Hepatocyte (in vitro differentiated cells): ENCODE measurements at regions not wholly inside any gene's neighbourhood (a gene's known extent, or its start where the extent isn't known, plus 50 kb on each side); places are given as distances from the start of the nearest gene placed in this dataset.

ENCODE experiments used
- DNase-seq: peaks from one replicate; pipeline ENCODE4 v3.0.0-alpha.2; 2016; ENCODE audit warnings: low spot score
- H2AFZ ChIP-seq: fragments of 200-600 bp; sonication (generic); 2 replicates; pipeline ENCODE4 v1.6.0; 2016; ENCODE audit warnings: antibody characterized with exemption, mild to moderate bottlenecking
- H3K27ac ChIP-seq: fragments of 200-600 bp; sonication (generic); 2 replicates; pipeline ENCODE4 v1.5.1; 2016; ENCODE audit warnings: mild to moderate bottlenecking
- H3K27me3 ChIP-seq: fragments of 200-600 bp; sonication (generic); 2 replicates; pipeline ENCODE4 v1.6.1; 2016
- H3K36me3 ChIP-seq: fragments of 200-600 bp; sonication (generic); replicated peaks from 2 replicates; pipeline ENCODE4 v1.5.1; 2016; ENCODE audit warnings: low read depth; ENCODE audit not compliant: insufficient read depth
- H3K4me1 ChIP-seq: fragments of 200-600 bp; sonication (generic); 2 replicates; pipeline ENCODE4 v1.5.1; 2016; ENCODE audit warnings: mild to moderate bottlenecking, moderate library complexity; ENCODE audit not compliant: insufficient read depth
- H3K4me2 ChIP-seq: fragments of 200-600 bp; sonication (generic); 2 replicates; pipeline ENCODE4 v1.6.0; 2016
- H3K4me3 ChIP-seq: fragments of 200-600 bp; sonication (generic); 2 replicates; pipeline ENCODE4 v1.5.1; 2016; ENCODE audit warnings: mild to moderate bottlenecking
- H3K79me2 ChIP-seq: fragments of 200-600 bp; sonication (generic); 2 replicates; pipeline ENCODE4 v1.6.0; 2017; ENCODE audit warnings: mild to moderate bottlenecking
- H3K9me2 ChIP-seq: fragments of 200-600 bp; sonication (generic); replicated peaks from 2 replicates; pipeline ENCODE4 v1.6.0; 2017; ENCODE audit warnings: mild to moderate bottlenecking; ENCODE audit not compliant: insufficient read depth
- H3K9me3 ChIP-seq: fragments of 200-600 bp; sonication (generic); 2 replicates; pipeline ENCODE4 v1.5.1; 2016; ENCODE audit warnings: low read depth, mild to moderate bottlenecking
- H4K20me1 ChIP-seq: fragments of 200-600 bp; sonication (generic); 2 replicates; pipeline ENCODE4 v1.6.0; 2016; ENCODE audit warnings: mild to moderate bottlenecking; ENCODE audit not compliant: insufficient read depth, poor library complexity, severe bottlenecking
- CTCF ChIP-seq: fragments of 200-600 bp; sonication (generic); IDR thresholded peaks from 2 replicates; pipeline ENCODE4 v1.5.1; 2016; ENCODE audit warnings: antibody characterized with exemption, mild to moderate bottlenecking; ENCODE audit not compliant: poor library complexity
- EZH2 ChIP-seq: fragments of 200-600 bp; sonication (generic); IDR thresholded peaks from 2 replicates; pipeline ENCODE4 v1.6.1; 2016; ENCODE audit warnings: antibody characterized with exemption, mild to moderate bottlenecking, borderline replicate concordance
- EZH2phosphoT487 ChIP-seq: fragments of 200-600 bp; sonication (generic); IDR thresholded peaks from one replicate; pipeline ENCODE4 v1.6.1; 2018; ENCODE audit warnings: antibody characterized with exemption, mild to moderate bottlenecking, low read depth, moderate library complexity; ENCODE audit not compliant: unreplicated experiment, severe bottlenecking
- WGBS: methylation state at CpG from one replicate; pipeline ENCODE4 v1.1.6; 2016; ENCODE audit warnings: low lambda C conversion rate; ENCODE audit errors: missing lambda C conversion rate; 5-methylcytosine and 5-hydroxymethylcytosine counted together

- Histone ChIP-seq H3K27ac (no peak overlapping the region), H2AFZ (no peak overlapping the region), H3K36me3 (no peaks in the 10 kb centered on the region), H3K4me2 (no peak overlapping the region), H3K27me3 (no peaks in the 10 kb centered on the region), H3K4me1 (no peaks in the 10 kb centered on the region), H4K20me1 (no peaks in the 10 kb centered on the region), H3K9me2 (no peaks in the 10 kb centered on the region), H3K4me3 (no peak overlapping the region), H3K9me3 (no peaks in the 10 kb centered on the region), H3K79me2 (no peaks in the 10 kb centered on the region)
- TF ChIP-seq CTCF (no peak), EZH2phosphoT487 (no peak), EZH2 (no peak)
- 73% methylated on average over 1 of the region's 1 CpG for WGBS
- DNase-seq = no peak
Observed at GRCh38 chr10:36608251-36608650, 517.1 kb upstream of the ANKRD30A start.

- TF ChIP-seq CTCF (no peak), EZH2 (no peak), EZH2phosphoT487 (no peak)
- no peak overlapping the region for H3K4me3 ChIP-seq
- no peaks in the 10 kb centered on the region for H3K79me2 ChIP-seq
- H3K4me1 ChIP-seq = no peaks in the 10 kb centered on the region
- no peak overlapping the region for H3K4me2 ChIP-seq
- H3K9me3 ChIP-seq = no peaks in the 10 kb centered on the region
- no peak overlapping the region for H3K27ac ChIP-seq
- H3K36me3 ChIP-seq = no peaks in the 10 kb centered on the region
- no peak for DNase-seq
- WGBS = 73% methylated on average over 5 of the region's 5 CpGs
- no peaks in the 10 kb centered on the region for H3K9me2 ChIP-seq
- no peaks in the 10 kb centered on the region for H4K20me1 ChIP-seq
- no peak overlapping the region for H2AFZ ChIP-seq
- no peaks in the 10 kb centered on the region for H3K27me3 ChIP-seq
Observed at GRCh38 chr10:36606234-36606839, 519.1 kb upstream of the ANKRD30A start.

- no peak for DNase-seq
- Histone ChIP-seq H3K4me3 (no peak overlapping the region), H4K20me1 (no peaks in the 10 kb centered on the region), H3K4me1 (no peaks in the 10 kb centered on the region), H3K79me2 (no peaks in the 10 kb centered on the region), H3K36me3 (no peaks in the 10 kb centered on the region), H2AFZ (no peak overlapping the region), H3K9me2 (no peaks in the 10 kb centered on the region), H3K27me3 (no peaks in the 10 kb centered on the region), H3K27ac (no peak overlapping the region), H3K4me2 (no peak overlapping the region), H3K9me3 (no peaks in the 10 kb centered on the region)
- no peak for TF ChIP-seq EZH2phosphoT487
- no peak for TF ChIP-seq EZH2
- no peak for TF ChIP-seq CTCF
- 94% methylated on average over 2 of the region's 2 CpGs for WGBS
Observed at GRCh38 chr10:36604316-36604715, 521.1 kb upstream of the ANKRD30A start.

- Histone ChIP-seq H3K4me3 (no peak overlapping the region), H3K9me2 (no peaks in the 10 kb centered on the region), H3K4me2 (no peak overlapping the region), H3K4me1 (no peaks in the 10 kb centered on the region), H3K27me3 (no peaks in the 10 kb centered on the region), H3K79me2 (no peaks in the 10 kb centered on the region), H3K9me3 (no peaks in the 10 kb centered on the region), H3K27ac (no peak overlapping the region), H3K36me3 (no peaks in the 10 kb centered on the region), H2AFZ (no peak overlapping the region), H4K20me1 (no peaks in the 10 kb centered on the region)
- TF ChIP-seq CTCF (no peak), EZH2phosphoT487 (no peak), EZH2 (no peak)
- WGBS = 97% methylated on average over 4 of the region's 4 CpGs
- DNase-seq = no peak
Observed at GRCh38 chr10:36603688-36604087, 521.7 kb upstream of the ANKRD30A start.
